Retinal pigment epithelial cell (primary cell): ENCODE measurements at regions not wholly inside any gene's neighbourhood (a gene's known extent, or its start where the extent isn't known, plus 50 kb on each side); places are given as distances from the start of the nearest gene placed in this dataset.

Source experiments
- DNase-seq: peaks from one replicate; pipeline ENCODE4 v3.0.0-alpha.2; 2010; ENCODE audit warnings: low read depth
- H3K4me3 ChIP-seq: 2 replicates; pipeline ENCODE4 v1.5.1; 2011; ENCODE audit warnings: mild to moderate bottlenecking, low read length, control low read depth, moderate library complexity
- TF ChIP-seq, protein P1 (sequence below): conservative IDR thresholded peaks from 2 replicates; pipeline ENCODE4 v1.5.1; 2011; ENCODE audit warnings: low read depth, low read length, control low read depth, inconsistent platforms

DNA sequence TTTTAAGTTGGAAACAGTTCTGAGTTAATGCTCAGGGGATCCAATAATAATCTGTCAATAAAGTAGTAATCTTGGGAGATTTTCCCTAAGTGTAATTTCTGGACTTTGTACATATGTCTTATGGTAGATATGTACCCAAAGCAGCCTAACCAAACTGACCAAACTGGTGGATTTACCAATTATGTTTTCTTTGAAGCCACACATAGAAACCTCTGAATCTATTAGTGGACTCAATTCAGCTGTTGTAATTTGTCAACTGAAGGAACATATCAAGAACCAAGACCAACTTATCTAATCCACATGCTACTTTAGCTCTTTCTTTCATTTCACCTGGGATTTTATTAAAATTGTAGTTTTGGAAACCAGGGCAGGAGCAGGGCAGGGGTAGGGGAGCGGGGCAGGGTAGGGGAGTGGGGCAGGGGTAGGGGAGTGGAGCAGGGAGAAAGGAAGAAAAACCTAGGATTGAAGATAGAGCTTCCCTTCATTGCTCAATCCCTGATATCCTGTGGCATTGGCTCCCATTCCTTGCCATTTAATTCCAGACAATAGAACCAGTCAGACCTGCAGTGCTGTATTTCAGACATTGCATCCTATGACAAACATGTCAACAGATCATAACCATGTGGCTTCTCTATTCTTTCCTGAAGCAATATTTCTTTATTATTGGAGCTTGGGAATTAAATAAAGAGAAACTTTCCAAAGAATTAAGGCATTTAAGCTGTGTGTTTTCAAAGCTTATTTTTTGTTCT lies 101.8 kb downstream of the NFKBIZ start:
- TF ChIP-seq, protein P1, sequence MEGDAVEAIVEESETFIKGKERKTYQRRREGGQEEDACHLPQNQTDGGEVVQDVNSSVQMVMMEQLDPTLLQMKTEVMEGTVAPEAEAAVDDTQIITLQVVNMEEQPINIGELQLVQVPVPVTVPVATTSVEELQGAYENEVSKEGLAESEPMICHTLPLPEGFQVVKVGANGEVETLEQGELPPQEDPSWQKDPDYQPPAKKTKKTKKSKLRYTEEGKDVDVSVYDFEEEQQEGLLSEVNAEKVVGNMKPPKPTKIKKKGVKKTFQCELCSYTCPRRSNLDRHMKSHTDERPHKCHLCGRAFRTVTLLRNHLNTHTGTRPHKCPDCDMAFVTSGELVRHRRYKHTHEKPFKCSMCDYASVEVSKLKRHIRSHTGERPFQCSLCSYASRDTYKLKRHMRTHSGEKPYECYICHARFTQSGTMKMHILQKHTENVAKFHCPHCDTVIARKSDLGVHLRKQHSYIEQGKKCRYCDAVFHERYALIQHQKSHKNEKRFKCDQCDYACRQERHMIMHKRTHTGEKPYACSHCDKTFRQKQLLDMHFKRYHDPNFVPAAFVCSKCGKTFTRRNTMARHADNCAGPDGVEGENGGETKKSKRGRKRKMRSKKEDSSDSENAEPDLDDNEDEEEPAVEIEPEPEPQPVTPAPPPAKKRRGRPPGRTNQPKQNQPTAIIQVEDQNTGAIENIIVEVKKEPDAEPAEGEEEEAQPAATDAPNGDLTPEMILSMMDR, result no peak
- DNase-seq, result no peak
- H3K4me3 ChIP-seq, result no peak overlapping the region

DNA sequence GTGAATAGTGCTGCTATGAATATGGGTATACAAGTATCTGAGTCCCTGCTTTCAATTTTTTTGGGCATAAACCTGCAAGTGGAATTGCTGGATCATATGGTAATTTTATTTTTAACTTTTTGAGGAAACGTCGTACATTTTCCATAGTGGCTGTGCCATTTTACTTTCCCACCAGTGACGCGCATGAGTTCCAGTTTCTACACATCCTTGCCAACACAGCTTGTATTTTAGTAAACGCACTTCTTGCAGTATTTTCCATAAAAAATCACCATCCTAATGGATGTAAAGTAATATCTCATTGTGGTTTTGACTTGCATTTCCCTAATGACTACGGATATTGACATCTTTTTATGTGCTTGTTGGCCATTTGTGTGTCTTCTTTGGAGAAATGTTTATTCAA lies 105.0 kb downstream of the NFKBIZ start:
- TF ChIP-seq, protein P1, result no peak
- no peak for DNase-seq
- H3K4me3 ChIP-seq, result no peak overlapping the region

DNA sequence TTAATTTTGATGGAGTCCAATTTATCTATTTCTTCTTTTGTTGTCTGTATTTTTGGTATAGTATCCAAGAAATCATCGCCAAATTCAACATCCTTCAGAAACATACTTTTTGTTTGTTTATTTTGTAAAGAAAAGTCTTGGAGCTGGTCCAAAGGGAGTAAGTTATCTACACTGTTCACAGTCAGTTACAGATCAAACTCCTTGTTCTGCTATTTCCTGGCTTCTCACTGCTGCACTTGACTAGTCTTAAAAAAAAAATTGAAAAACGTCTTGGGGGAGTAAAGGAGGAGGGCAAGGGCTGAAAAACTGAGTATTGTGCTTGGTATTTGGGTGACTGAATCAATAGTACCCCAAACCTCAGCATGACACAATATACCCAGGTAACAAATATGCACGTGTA lies 105.6 kb downstream of the NFKBIZ start:
- DNase-seq, result no peak
- H3K4me3 ChIP-seq, result no peak overlapping the region
- TF ChIP-seq, protein P1, result no peak

DNA sequence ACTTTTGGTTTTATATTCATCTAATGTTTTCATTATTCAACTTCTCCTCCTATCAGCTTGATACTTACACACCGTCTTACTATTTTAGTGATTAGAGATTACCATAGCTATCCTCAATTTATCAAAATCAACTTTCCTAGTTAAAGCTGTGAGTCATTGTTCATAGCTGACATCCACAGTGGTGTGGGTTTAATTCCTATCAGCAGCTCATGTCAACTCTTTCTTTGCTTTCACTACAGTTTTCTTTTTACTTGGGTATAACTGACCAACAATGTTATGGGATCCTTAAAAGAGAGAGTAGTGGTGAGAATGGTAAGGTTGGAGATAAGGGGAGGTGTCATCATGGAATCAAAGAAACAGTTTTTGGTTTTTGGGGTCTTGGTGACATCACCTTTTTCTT lies 112.7 kb downstream of the NFKBIZ start:
- no peak for DNase-seq
- no peak overlapping the region for H3K4me3 ChIP-seq
- TF ChIP-seq, protein P1, result no peak

DNA sequence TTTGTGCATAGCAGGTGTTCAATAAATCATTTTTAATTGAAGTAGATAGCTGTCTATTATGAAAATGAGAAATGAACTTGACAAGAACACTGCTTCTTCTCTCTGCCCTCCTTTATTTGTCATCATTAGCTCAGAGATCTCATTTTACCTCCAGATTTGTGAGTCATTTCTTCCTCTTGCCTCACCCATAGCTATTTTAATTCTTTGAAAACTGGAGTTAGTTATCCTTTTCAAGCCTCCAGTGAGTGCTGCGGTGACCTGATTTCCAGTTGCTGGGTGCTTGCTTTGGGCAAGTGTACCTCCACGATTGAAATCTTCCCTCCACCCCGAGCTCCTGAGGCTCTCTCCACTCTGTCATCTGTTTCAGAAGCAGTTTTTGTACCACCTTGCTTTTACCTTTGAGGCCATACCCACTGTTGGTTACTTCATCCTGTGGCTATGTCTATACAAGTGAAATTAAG lies 114.6 kb downstream of the NFKBIZ start:
- DNase-seq, result no peak

DNA sequence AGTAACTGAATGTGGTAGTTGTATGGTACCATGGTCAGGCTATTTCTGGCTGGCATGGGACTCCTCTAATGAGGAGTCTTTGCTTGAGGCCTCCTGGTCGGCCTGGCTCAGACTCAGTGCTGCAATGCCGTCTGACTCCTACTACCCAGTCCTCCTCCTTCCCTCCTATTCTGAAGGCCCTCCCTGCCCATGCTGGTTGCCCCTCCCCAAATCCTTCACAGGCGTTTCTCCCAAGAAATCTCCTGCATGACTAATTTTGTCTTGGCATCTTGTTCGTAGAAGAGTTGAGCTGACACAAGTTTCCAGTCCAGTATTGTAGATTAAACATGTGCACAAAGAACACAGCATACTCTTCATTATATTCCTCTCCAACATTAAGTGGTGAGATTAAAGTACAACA lies 115.5 kb downstream of the NFKBIZ start:
- no peak overlapping the region for H3K4me3 ChIP-seq
- TF ChIP-seq, protein P1, result no peak
- DNase-seq, result no peak

More for the DNA sequence above, 114.6 kb downstream of the NFKBIZ start:
- H3K4me3 ChIP-seq, result no peak overlapping the region
- TF ChIP-seq, protein P1, result no peak

DNA sequence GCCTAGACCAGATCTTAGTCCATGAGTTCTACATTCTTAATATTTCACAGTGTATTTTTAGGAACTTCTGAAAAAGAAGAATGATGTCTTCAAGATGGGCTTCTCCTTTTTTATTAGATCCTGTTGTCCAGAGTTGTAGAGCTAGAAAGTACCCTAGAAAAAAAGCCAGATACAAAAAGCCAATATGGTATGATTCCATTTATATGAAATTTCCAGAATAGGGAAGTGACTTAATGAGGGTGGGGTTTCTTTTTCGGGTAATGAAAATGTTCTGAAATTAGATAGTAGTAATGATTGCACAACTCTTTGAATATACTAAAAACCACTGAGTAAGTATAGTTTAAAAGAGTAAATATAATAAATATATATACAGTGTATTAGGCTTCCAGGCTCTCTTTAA lies 116.9 kb downstream of the NFKBIZ start:
- no peak overlapping the region for H3K4me3 ChIP-seq
- TF ChIP-seq, protein P1, result no peak
- DNase-seq, result no peak
